GM12892 (cell line): ENCODE measurements at regions not wholly inside any gene's neighbourhood (a gene's known extent, or its start where the extent isn't known, plus 50 kb on each side); places are given as distances from the start of the nearest gene placed in this dataset.

Experiments used
- POLR2A ChIP-seq: IDR thresholded peaks from 2 replicates; pipeline ENCODE4 v1.6.1; 2011; ENCODE audit warnings: low read depth, low read length, control low read depth
- TAF1 ChIP-seq: IDR thresholded peaks from 2 replicates; pipeline ENCODE4 v1.6.1; 2011; ENCODE audit warnings: low read depth, mild to moderate bottlenecking, control low read depth, low read length, borderline replicate concordance

- TF ChIP-seq POLR2A: no peak
- no peak for TF ChIP-seq TAF1
Observed at GRCh38 chr19:30609656-30610270, 237.6 kb downstream of the ZNF536 start.
